Hepatocyte (in vitro differentiated cells): ENCODE measurements at regions not wholly inside any gene's neighbourhood (a gene's known extent, or its start where the extent isn't known, plus 50 kb on each side); places are given as distances from the start of the nearest gene placed in this dataset.

Experiments used
- DNase-seq: peaks from one replicate; pipeline ENCODE4 v3.0.0-alpha.2; 2016; ENCODE audit warnings: low spot score
- H2AFZ ChIP-seq: fragments of 200-600 bp; sonication (generic); 2 replicates; pipeline ENCODE4 v1.6.0; 2016; ENCODE audit warnings: antibody characterized with exemption, mild to moderate bottlenecking
- H3K27ac ChIP-seq: fragments of 200-600 bp; sonication (generic); 2 replicates; pipeline ENCODE4 v1.5.1; 2016; ENCODE audit warnings: mild to moderate bottlenecking
- H3K27me3 ChIP-seq: fragments of 200-600 bp; sonication (generic); 2 replicates; pipeline ENCODE4 v1.6.1; 2016
- H3K36me3 ChIP-seq: fragments of 200-600 bp; sonication (generic); replicated peaks from 2 replicates; pipeline ENCODE4 v1.5.1; 2016; ENCODE audit warnings: low read depth; ENCODE audit not compliant: insufficient read depth
- H3K4me1 ChIP-seq: fragments of 200-600 bp; sonication (generic); 2 replicates; pipeline ENCODE4 v1.5.1; 2016; ENCODE audit warnings: mild to moderate bottlenecking, moderate library complexity; ENCODE audit not compliant: insufficient read depth
- H3K4me2 ChIP-seq: fragments of 200-600 bp; sonication (generic); 2 replicates; pipeline ENCODE4 v1.6.0; 2016
- H3K4me3 ChIP-seq: fragments of 200-600 bp; sonication (generic); 2 replicates; pipeline ENCODE4 v1.5.1; 2016; ENCODE audit warnings: mild to moderate bottlenecking
- H3K79me2 ChIP-seq: fragments of 200-600 bp; sonication (generic); 2 replicates; pipeline ENCODE4 v1.6.0; 2017; ENCODE audit warnings: mild to moderate bottlenecking
- H3K9me2 ChIP-seq: fragments of 200-600 bp; sonication (generic); replicated peaks from 2 replicates; pipeline ENCODE4 v1.6.0; 2017; ENCODE audit warnings: mild to moderate bottlenecking; ENCODE audit not compliant: insufficient read depth
- H3K9me3 ChIP-seq: fragments of 200-600 bp; sonication (generic); 2 replicates; pipeline ENCODE4 v1.5.1; 2016; ENCODE audit warnings: low read depth, mild to moderate bottlenecking
- H4K20me1 ChIP-seq: fragments of 200-600 bp; sonication (generic); 2 replicates; pipeline ENCODE4 v1.6.0; 2016; ENCODE audit warnings: mild to moderate bottlenecking; ENCODE audit not compliant: insufficient read depth, poor library complexity, severe bottlenecking
- CTCF ChIP-seq: fragments of 200-600 bp; sonication (generic); IDR thresholded peaks from 2 replicates; pipeline ENCODE4 v1.5.1; 2016; ENCODE audit warnings: antibody characterized with exemption, mild to moderate bottlenecking; ENCODE audit not compliant: poor library complexity
- EZH2 ChIP-seq: fragments of 200-600 bp; sonication (generic); IDR thresholded peaks from 2 replicates; pipeline ENCODE4 v1.6.1; 2016; ENCODE audit warnings: antibody characterized with exemption, mild to moderate bottlenecking, borderline replicate concordance
- EZH2phosphoT487 ChIP-seq: fragments of 200-600 bp; sonication (generic); IDR thresholded peaks from one replicate; pipeline ENCODE4 v1.6.1; 2018; ENCODE audit warnings: antibody characterized with exemption, mild to moderate bottlenecking, low read depth, moderate library complexity; ENCODE audit not compliant: unreplicated experiment, severe bottlenecking
- WGBS: methylation state at CpG from one replicate; pipeline ENCODE4 v1.1.6; 2016; ENCODE audit warnings: low lambda C conversion rate; ENCODE audit errors: missing lambda C conversion rate; 5-methylcytosine and 5-hydroxymethylcytosine counted together

- Histone ChIP-seq H3K4me3 (no peak overlapping the region), H3K27me3 (peaks cover 13% of the 10 kb centered on the region), H4K20me1 (no peaks in the 10 kb centered on the region), H3K27ac (no peak overlapping the region), H3K79me2 (no peaks in the 10 kb centered on the region), H3K36me3 (no peaks in the 10 kb centered on the region), H2AFZ (no peak overlapping the region), H3K4me1 (no peaks in the 10 kb centered on the region), H3K9me2 (no peaks in the 10 kb centered on the region), H3K9me3 (no peaks in the 10 kb centered on the region), H3K4me2 (no peak overlapping the region)
- DNase-seq: no peak
- 21% methylated on average over 8 of the region's 8 CpGs for WGBS
- TF ChIP-seq EZH2phosphoT487 (no peak), CTCF (no peak), EZH2 (no peak)
Measured at GRCh38 chr12:4193821-4194220, 79.7 kb upstream of the CCND2 start.

GRCh38 chr12:4191642-4192041 is 81.9 kb upstream of the CCND2 start:
- no peak for DNase-seq
- Histone ChIP-seq H3K27me3 (peaks cover 13% of the 10 kb centered on the region), H4K20me1 (no peaks in the 10 kb centered on the region), H3K4me3 (no peak overlapping the region), H3K27ac (no peak overlapping the region), H3K9me2 (no peaks in the 10 kb centered on the region), H2AFZ (no peak overlapping the region), H3K4me1 (no peaks in the 10 kb centered on the region), H3K79me2 (no peaks in the 10 kb centered on the region), H3K4me2 (no peak overlapping the region), H3K9me3 (no peaks in the 10 kb centered on the region), H3K36me3 (no peaks in the 10 kb centered on the region)
- TF ChIP-seq EZH2: no peak
- TF ChIP-seq CTCF: no peak
- TF ChIP-seq EZH2phosphoT487: no peak
- 80% methylated on average over 2 of the region's 2 CpGs for WGBS

- WGBS: 90% methylated on average over 3 of the region's 3 CpGs
- no peak overlapping the region for H2AFZ ChIP-seq
- peaks cover 13% of the 10 kb centered on the region for H3K27me3 ChIP-seq
- H3K36me3 ChIP-seq: no peaks in the 10 kb centered on the region
- DNase-seq: no peak
- H3K4me3 ChIP-seq: no peak overlapping the region
- H3K9me3 ChIP-seq: no peaks in the 10 kb centered on the region
- no peaks in the 10 kb centered on the region for H3K4me1 ChIP-seq
- TF ChIP-seq EZH2phosphoT487: no peak
- no peak for TF ChIP-seq EZH2
- H4K20me1 ChIP-seq: no peaks in the 10 kb centered on the region
- no peak overlapping the region for H3K4me2 ChIP-seq
- H3K9me2 ChIP-seq: no peaks in the 10 kb centered on the region
- no peak overlapping the region for H3K27ac ChIP-seq
- no peaks in the 10 kb centered on the region for H3K79me2 ChIP-seq
Measured at GRCh38 chr12:4191149-4191548, 82.4 kb upstream of the CCND2 start.

- H3K4me3 ChIP-seq: no peak overlapping the region
- DNase-seq: no peak
- no peak for TF ChIP-seq CTCF
- TF ChIP-seq EZH2: no peak
- no peak for TF ChIP-seq EZH2phosphoT487
- no peak overlapping the region for H3K27ac ChIP-seq
- H3K27me3 ChIP-seq: peaks cover 13% of the 10 kb centered on the region
- H3K79me2 ChIP-seq: no peaks in the 10 kb centered on the region
- no peak overlapping the region for H2AFZ ChIP-seq
- H3K9me3 ChIP-seq: no peaks in the 10 kb centered on the region
- H3K4me1 ChIP-seq: no peaks in the 10 kb centered on the region
- H3K36me3 ChIP-seq: no peaks in the 10 kb centered on the region
- H4K20me1 ChIP-seq: no peaks in the 10 kb centered on the region
- H3K9me2 ChIP-seq: no peaks in the 10 kb centered on the region
- H3K4me2 ChIP-seq: no peak overlapping the region
- WGBS: 67% methylated on average over 5 of the region's 5 CpGs
Measured at GRCh38 chr12:4190366-4191063, 83.0 kb upstream of the CCND2 start.
